Esophagus muscularis mucosa (tissue), 3 donors: ENCODE measurements at regions not wholly inside any gene's neighbourhood (a gene's known extent, or its start where the extent isn't known, plus 50 kb on each side); places are given as distances from the start of the nearest gene placed in this dataset.

Source experiments
- CTCF ChIP-seq, 3 experiments: fragments of 200-600 bp in 2 of 3; fragments of 450-650 bp in 1 of 3; sonication (generic) in 2 of 3; IDR thresholded peaks; one replicate each; pipeline ENCODE4 v1.5.1; 2017 to 2019; ENCODE audit warnings: antibody characterized with exemption in 3 of 3, mild to moderate bottlenecking in 2 of 3, moderate library complexity in 1 of 3
- POLR2A ChIP-seq: fragments of 450-650 bp; IDR thresholded peaks from one replicate; pipeline ENCODE4 v1.6.1; 2017; ENCODE audit warnings: antibody characterized with exemption, moderate library complexity, mild to moderate bottlenecking, low read depth

DNA sequence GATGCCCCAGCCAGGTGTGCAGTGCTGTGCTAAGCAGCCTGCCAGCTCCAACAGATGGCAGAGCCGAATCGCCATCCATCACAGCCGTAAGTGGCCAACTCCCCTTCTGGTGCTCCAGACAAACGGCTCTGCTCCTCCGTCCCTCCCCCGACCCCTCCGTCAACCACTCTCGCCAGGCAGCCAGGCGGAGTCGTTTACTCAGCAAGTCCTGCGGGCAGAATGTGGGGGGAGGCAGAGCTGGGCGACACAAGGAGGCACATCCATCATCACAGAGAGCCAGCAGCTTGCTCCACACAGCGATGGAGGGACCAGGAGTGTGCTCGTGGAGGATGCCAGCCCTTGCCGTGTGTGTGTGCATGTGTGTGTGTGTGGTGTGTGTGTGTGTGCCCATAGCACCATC is 206.6 kb upstream of the GRIK3 start:
- TF ChIP-seq CTCF (IDR thresholded peaks at IDR 0.05) = no peak
- no peak for TF ChIP-seq POLR2A
